ENCODE measurements at regions not wholly inside any gene's neighbourhood (a gene's known extent, or its start where the extent isn't known, plus 50 kb on each side); places are given as distances from the start of the nearest gene placed in this dataset.

GRCh38 chr6:78808933-78809332 lies 58.4 kb upstream of the IRAK1BP1 start:
- Mint-ChIP-seq H3K9me3 (ENCODE audit: low read depth) (peaks cover 16% of the 10 kb centered on the region), H3K4me1 (ENCODE audit: low read depth) (no peaks in the 10 kb centered on the region), H3K36me3 (ENCODE audit: low read depth) (peaks cover 2% of the 10 kb centered on the region), H3K27me3 (ENCODE audit: low read depth) (peaks cover 13% of the 10 kb centered on the region), H3K27ac (ENCODE audit: unreplicated experiment) (no peak overlapping the region), H3K4me3 (ENCODE audit: unreplicated experiment) (no peak overlapping the region)
- DNase-seq (ENCODE audit: low spot score) = no peak
- no peak for TF ChIP-seq CTCF (IDR thresholded peaks at IDR 0.05)

GRCh38 chr6:78810146-78810545 lies 57.2 kb upstream of the IRAK1BP1 start:
- no peak overlapping the region for H3K4me3 Mint-ChIP-seq (ENCODE audit: unreplicated experiment)
- peak; percentile 84 for TF ChIP-seq CTCF (IDR thresholded peaks at IDR 0.05)
- no peaks in the 10 kb centered on the region for H3K4me1 Mint-ChIP-seq (ENCODE audit: low read depth)
- peaks cover 13% of the 10 kb centered on the region for H3K27me3 Mint-ChIP-seq (ENCODE audit: low read depth)
- H3K36me3 Mint-ChIP-seq (ENCODE audit: low read depth) = no peaks in the 10 kb centered on the region
- H3K27ac Mint-ChIP-seq (ENCODE audit: unreplicated experiment) = no peak overlapping the region
- no peak for DNase-seq (ENCODE audit: low spot score)
- peaks cover 11% of the 10 kb centered on the region for H3K9me3 Mint-ChIP-seq (ENCODE audit: low read depth)

DNA sequence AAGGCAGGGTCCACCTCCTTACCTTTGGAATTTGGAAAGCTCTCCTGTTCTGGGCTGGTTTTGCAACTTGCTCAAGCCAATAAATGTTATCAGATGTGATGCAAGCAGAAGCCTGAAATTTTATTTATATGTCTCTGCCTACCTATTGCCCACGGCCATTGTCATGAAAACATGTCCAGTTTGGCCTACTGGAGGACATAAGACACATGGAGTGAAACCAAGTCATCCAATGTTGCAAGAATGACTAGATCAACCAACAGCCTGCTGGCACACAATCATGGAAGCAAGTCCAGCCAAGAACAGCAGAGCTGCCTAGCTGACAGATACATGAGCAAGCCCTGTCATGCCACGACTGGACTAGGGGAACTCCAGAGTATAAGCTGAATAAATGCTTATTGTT lies 56.7 kb upstream of the IRAK1BP1 start:
- Mint-ChIP-seq H3K36me3 (ENCODE audit: low read depth) (no peaks in the 10 kb centered on the region), H3K4me3 (ENCODE audit: unreplicated experiment) (no peak overlapping the region), H3K4me1 (ENCODE audit: low read depth) (no peaks in the 10 kb centered on the region), H3K9me3 (ENCODE audit: low read depth) (peaks cover 15% of the 10 kb centered on the region), H3K27ac (ENCODE audit: unreplicated experiment) (no peak overlapping the region), H3K27me3 (ENCODE audit: low read depth) (peaks cover 15% of the 10 kb centered on the region)
- TF ChIP-seq CTCF (IDR thresholded peaks at IDR 0.05) = no peak
- no peak for DNase-seq (ENCODE audit: low spot score)

Data from chondrocyte (in vitro differentiated cells).